WI38 (cell line): ENCODE measurements at regions not wholly inside any gene's neighbourhood (a gene's known extent, or its start where the extent isn't known, plus 50 kb on each side); places are given as distances from the start of the nearest gene placed in this dataset.

ENCODE experiments used
- H3K4me3 ChIP-seq: 2 replicates; pipeline ENCODE4 v1.5.1; 2011; ENCODE audit warnings: low read depth, mild to moderate bottlenecking, control low read depth, low read length
- TF ChIP-seq, protein P1 (sequence below): IDR thresholded peaks from 2 replicates; pipeline ENCODE4 v1.5.1; 2012; ENCODE audit warnings: low read depth, mild to moderate bottlenecking, control low read depth, low read length

DNA sequence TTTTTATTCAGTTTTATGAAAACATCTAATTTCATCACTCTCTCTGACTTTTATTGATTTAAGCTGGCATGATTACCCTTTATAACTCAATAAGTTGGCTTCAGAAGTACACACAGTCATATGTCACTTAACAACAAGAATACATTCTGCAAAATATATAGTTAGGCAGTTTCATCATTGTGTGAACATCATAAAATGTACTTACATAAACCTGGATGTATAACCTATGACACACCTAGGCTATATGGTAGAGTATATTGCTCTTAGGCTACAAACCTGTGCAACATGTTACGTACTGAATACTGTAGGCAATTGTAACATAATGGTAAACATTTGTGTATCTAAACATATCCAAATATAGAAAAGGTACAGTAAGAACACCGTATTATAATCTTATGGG, 362.2 kb upstream of the BTBD3 start:
- TF ChIP-seq, protein P1, sequence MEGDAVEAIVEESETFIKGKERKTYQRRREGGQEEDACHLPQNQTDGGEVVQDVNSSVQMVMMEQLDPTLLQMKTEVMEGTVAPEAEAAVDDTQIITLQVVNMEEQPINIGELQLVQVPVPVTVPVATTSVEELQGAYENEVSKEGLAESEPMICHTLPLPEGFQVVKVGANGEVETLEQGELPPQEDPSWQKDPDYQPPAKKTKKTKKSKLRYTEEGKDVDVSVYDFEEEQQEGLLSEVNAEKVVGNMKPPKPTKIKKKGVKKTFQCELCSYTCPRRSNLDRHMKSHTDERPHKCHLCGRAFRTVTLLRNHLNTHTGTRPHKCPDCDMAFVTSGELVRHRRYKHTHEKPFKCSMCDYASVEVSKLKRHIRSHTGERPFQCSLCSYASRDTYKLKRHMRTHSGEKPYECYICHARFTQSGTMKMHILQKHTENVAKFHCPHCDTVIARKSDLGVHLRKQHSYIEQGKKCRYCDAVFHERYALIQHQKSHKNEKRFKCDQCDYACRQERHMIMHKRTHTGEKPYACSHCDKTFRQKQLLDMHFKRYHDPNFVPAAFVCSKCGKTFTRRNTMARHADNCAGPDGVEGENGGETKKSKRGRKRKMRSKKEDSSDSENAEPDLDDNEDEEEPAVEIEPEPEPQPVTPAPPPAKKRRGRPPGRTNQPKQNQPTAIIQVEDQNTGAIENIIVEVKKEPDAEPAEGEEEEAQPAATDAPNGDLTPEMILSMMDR, result no peak
- no peak overlapping the region for H3K4me3 ChIP-seq

DNA sequence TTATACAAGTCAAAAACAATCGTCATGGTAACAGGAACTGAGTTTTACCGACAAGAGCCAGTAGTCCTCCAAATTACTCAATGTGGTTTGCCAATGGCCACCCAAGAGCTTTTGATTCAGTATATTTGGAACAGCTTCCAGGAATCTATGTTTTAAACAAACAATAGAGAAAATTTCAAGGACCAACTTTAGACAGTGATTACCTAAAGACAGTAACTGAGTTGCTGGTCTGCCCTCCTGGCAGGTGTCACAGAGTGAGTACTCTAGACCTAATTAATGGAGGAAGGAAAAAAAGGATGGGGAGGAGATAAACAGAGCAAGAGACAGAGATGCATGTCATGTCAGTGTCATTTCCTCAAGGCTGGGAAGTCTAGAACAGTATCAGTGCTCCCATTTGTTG, 361.3 kb upstream of the BTBD3 start:
- TF ChIP-seq, protein P1, result no peak

DNA sequence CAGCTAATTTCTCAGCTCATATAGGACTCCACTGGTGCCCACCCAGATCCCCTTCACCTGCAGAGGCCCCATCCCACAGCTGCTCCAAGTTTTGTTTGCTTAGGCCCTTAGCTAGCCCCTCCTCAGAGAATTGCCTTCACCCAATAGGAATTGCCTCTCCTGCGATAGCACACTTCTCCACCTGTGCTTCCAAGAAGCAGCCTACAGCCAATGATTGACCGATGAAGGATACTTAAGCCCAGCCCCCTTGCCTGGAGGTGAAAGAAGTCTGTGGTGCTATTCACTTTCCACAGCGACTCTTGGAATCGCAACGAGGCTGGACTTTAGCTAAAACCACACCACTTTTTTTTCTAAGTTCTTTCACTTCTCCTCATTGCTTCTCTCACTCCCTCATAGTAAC, 353.2 kb upstream of the BTBD3 start:
- no peak overlapping the region for H3K4me3 ChIP-seq
- TF ChIP-seq, protein P1, result no peak

More for the DNA sequence above, 361.3 kb upstream of the BTBD3 start:
- H3K4me3 ChIP-seq, result no peak overlapping the region

DNA sequence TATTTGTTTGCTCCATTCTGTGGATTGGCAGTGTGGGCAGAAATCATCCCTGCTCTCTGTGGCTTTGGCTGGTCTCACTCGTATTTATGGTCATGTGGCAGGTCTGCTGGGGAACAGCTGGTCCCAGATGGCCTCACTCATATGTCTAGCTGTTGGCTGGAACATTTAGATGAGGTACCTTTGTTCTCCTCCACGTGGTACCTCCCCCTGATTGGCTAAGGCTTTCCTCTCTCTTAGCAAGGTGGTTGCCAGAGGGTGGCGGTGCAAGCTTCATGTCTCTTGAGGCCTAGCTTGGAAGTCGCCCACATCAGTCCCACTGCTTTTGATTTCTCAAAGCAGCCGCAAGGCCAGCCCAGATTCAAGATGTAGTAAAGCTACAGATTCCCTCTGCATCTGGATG, 348.5 kb upstream of the BTBD3 start:
- TF ChIP-seq, protein P1, result no peak
- no peak overlapping the region for H3K4me3 ChIP-seq

DNA sequence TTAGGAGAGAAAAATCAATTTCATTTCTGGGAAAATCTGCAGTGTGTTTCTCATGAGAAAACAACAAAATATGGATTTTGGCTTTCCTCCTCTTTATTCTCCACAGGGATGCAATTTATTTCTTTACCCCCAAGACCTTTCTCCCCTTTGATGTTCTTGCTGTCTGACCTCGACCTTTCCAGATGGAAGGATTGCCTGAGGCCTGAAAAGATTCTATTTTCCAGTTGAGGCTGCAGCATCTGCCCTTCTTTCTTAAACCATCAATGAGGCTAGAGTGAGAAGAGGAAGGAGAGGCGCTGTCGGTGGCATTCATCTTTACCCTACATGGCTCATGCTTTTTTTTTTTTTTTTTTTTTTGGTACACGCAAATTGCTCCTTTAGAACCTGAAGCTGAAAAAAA, 344.2 kb upstream of the BTBD3 start:
- no peak overlapping the region for H3K4me3 ChIP-seq
- TF ChIP-seq, protein P1, result no peak

DNA sequence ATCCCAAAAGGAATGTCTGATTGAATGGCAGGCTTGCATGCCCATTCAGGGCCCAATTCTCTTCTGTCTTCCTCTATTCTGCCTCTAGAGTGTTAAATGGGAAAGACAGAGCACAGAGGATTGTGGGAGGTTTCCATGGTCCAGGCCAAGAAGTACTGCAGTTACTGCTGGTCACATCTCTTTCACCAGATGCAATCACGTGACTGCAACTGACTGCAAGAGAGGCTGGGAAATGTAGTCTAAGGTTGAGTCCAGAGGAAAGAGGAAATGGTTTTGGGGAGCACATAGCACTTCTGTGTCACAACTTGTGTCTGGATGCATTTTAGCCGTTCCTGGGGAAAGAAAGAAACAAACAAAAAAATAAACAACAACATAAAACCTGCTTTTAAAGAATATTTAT, 336.4 kb upstream of the BTBD3 start:
- H3K4me3 ChIP-seq, result no peak overlapping the region
- TF ChIP-seq, protein P1, result no peak

DNA sequence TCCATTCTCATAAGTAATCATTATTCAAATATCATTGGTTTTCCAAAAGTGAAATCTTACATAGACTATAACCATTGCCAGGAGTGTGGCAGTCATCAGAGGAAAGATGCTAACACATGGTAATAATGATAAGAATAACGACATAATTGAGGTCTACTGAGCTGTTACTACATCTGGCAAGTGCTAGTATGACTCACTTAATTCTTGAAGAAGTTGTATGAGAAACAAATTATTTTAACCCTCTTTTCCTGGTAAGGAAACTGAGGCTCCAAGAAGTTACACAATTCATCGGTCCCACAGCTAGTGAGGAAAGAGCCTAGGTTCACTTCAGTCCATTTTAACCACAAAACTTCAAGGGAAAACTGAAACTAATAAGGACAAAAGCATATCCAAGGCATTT, 335.6 kb upstream of the BTBD3 start:
- TF ChIP-seq, protein P1, result no peak
- no peak overlapping the region for H3K4me3 ChIP-seq
